Hematopoietic multipotent progenitor cell treated with erythropoietin and hydrocortisone succinate and interleukin-3 and kit ligand, for 17 days (in vitro differentiated cells): ENCODE measurements at regions not wholly inside any gene's neighbourhood (a gene's known extent, or its start where the extent isn't known, plus 50 kb on each side); places are given as distances from the start of the nearest gene placed in this dataset.
A peak's percentile ranks its signal among the peaks of the same experiment; 100 is the strongest.
"Not testable (repeated sequence)": the region's sequence is repeated elsewhere in the genome, so short reads cannot be mapped to it uniquely, and the experiment has no call there.

Experiments used
- DNase-seq: peaks from one replicate; pipeline ENCODE4 v3.0.0-alpha.2; 2015; ENCODE audit warnings: low spot score

DNA sequence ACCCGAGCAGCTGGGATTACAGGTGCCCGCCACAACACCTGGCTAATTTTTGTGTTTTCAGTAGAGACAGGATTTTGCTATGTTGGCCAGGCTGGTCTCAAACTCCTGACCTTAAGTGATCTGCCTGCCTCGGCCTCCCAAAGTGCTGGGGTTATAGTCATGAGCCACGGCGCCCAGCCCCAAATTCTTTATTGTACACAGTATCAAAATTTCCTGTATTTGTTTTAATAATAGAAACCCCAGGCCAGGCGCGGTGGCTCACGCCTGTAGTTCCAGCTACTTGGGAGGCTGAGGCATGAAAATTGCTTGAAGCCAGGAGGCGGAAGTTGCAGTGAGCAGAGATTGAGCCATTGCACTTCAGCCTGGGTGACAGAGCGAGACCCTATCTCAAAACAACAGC lies 266.3 kb upstream of the TPK1 start:
- not testable (repeated sequence) for DNase-seq

- DNase-seq = no peak
Measured at GRCh38 chr7:145092766-145093165, 256.9 kb upstream of the TPK1 start.

GRCh38 chr7:145088111-145088745 lies 252.4 kb upstream of the TPK1 start:
- DNase-seq = no peak

DNA sequence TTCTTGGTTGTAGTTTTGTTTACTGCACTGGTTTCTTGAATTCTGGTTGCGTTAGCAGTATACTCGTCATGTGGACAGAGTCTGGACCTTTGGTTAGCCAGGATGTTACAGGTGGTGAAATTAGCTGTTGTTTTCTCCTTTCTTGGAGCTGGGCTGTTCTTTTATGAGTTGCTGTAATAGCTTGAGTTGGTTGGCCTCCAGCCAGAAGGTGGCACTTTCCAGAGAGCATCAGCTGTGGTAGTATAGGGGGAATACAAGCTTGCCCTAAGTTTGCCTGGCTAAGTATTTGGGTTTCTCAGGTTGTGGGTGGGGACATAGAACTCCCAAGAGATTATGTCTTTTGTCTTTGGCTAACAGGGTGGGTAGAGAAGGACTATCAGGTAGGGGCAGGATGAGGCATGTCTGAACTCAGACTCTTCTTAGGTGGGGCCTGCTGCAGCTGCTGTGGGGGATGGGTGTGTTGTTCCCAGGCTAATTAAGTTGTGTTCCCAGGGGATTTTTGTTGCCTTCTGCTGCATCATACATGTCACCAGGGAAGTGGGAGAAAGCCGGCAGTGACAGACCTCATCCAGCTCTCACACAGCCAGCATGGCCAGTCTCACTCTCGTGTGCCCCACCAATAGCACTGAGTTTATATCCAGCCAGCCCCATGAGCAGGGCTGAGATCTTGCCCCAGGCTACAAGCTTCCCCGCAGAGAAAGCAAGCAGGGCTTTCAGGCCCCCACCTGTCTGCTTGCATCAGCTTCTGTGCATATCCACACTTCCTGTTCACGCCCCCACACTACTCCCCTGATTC lies 246.7 kb upstream of the TPK1 start:
- no peak for DNase-seq

GRCh38 chr7:145065473-145065872 lies 229.6 kb upstream of the TPK1 start:
- no peak for DNase-seq

GRCh38 chr7:145064114-145064513 lies 228.3 kb upstream of the TPK1 start:
- DNase-seq = no peak

- DNase-seq = no peak
Measured at GRCh38 chr7:145053781-145054180, 217.9 kb upstream of the TPK1 start.

- no peak for DNase-seq
Measured at GRCh38 chr7:145050415-145050814, 214.6 kb upstream of the TPK1 start.

- DNase-seq = peak; percentile 19
Measured at GRCh38 chr7:145036604-145037405, 201.0 kb upstream of the TPK1 start.

DNA sequence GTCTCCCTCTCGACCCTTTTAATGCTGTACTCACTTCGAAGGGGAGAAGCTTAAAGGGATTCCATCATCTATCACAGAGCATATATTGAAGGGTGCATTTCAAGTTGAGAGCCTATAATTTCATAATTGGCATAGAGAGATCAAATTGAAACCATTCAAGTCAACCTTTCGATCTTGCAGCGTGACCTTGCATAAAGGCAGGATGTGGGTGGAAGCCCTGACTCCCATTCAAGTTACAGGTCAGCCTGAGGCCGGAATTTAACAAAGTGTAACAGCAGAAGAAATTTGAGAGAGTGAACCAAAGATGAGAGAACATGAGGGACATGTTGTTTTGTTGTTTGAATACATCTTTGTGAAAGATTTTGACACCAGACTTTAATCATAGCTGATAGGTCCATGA lies 195.3 kb upstream of the TPK1 start:
- no peak for DNase-seq

- DNase-seq = no peak
Measured at GRCh38 chr7:145030754-145031153, 194.9 kb upstream of the TPK1 start.

DNA sequence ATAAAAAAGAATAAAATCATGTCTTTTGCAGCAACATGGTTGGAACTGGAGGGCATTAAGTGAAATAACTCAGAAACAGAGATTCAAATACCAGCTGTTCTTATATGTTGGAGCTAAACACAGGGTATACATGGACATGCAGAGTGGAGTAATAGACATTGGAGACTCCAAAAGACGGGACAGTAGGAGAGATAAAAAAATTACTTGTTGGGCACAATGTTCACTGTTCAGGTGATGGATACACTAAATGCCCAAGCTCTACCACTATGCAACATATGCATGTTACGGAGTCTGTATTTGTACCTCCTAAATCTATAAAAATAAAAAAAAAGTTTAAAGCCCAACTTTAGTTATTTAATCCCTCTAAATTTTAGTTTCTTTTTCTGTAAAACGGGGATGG lies 184.6 kb upstream of the TPK1 start:
- DNase-seq = no peak

- no peak for DNase-seq
Measured at GRCh38 chr7:145016068-145016467, 180.2 kb upstream of the TPK1 start.

GRCh38 chr7:145009876-145010275 lies 174.0 kb upstream of the TPK1 start:
- DNase-seq = no peak

DNA sequence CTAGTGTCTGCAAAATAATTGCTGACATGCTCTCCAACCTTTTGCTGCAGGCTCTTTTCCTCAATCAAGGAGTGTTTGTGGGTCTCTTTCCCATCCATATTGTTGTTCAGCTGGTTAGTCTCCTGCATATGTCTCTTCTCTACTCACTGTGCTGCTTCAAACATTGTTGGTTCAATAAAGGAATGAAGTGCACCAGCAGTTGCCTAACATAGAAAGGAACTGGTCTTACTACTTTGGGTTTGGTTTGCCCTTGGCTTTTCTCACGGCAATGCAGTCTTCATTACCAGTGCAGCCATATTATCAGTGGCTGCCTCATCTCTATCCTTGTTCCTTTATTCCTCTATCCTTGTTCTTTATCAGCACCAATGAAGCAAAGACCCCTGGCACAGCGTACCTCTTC lies 169.7 kb upstream of the TPK1 start:
- DNase-seq = no peak

- DNase-seq = no peak
Measured at GRCh38 chr7:144997512-144997911, 161.7 kb upstream of the TPK1 start.

DNA sequence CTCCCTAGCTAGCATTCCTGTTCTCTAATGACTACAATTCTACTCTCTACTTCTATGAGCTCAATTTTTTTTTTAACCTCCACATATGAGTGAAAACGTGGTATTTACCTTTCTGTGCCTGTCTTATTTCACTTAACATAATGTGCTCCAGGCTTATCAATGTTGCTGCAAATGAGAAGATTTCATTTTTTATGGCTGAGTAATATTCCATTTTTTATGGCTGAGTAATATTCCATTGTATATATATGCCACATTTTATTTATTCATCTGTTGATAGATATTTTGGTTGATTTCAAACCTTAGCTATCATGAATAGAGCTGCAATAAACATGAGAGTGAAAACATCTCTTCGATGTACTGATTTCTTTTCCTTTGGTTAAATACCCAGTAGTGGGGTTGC lies 159.6 kb upstream of the TPK1 start:
- DNase-seq = no peak

GRCh38 chr7:144991041-144991440 lies 155.2 kb upstream of the TPK1 start:
- no peak for DNase-seq

GRCh38 chr7:144987686-144988085 lies 151.8 kb upstream of the TPK1 start:
- no peak for DNase-seq

- no peak for DNase-seq
Measured at GRCh38 chr7:144982133-144982532, 146.3 kb upstream of the TPK1 start.

DNA sequence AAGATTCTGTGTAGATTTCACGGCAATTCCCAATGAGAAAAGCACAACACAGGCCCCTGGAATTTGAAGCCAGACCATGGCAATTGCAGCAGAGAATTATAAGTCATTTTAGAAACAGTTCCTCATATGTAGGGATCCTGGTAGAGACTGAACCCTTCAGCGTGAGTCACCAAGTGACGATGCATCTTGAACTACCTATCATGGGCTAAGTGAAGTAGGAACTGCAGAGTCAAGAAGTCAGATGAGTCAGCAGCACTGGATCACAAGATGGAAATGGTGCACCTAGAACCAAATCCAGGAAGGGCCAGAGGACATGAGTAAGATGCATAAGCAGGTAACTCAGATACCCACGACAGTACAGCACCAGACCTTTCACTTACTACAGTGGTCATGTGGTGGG lies 140.0 kb upstream of the TPK1 start:
- DNase-seq = no peak

DNA sequence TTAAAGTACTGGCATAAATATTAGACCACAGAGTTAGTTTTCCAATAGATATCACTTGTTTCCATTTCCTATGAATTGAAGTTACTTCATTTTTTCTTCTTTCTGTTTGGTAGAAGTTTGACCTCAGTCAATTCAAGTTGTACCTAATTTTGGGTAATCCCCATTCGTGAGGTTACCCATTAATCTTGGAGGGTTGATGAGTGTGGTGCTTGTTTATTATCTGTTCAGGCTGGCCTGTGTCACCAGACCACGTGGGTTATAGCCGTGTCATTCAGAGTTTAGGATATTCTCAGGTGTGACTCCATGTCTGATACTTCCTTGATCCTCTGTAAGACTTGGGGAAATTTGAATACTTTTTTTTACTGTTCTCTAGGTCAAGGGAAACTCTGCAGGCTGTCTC lies 133.9 kb upstream of the TPK1 start:
- no peak for DNase-seq

- no peak for DNase-seq
Measured at GRCh38 chr7:144960763-144961162, 124.9 kb upstream of the TPK1 start.
